Stimulated activated CD4-positive, alpha-beta T cell treated with anti-CD3 and anti-CD28 coated beads, Interleukin-4, amount 100 ng/mL, for 48 hours (primary cell): ENCODE measurements at regions not wholly inside any gene's neighbourhood (a gene's known extent, or its start where the extent isn't known, plus 50 kb on each side); places are given as distances from the start of the nearest gene placed in this dataset.
"Not testable (repeated sequence)": the region's sequence is repeated elsewhere in the genome, so short reads cannot be mapped to it uniquely, and the experiment has no call there.

Source experiments
- DNase-seq, 2 donors: peaks; one replicate each; pipeline ENCODE4 v3.0.0-alpha.2; 2020; ENCODE audit warnings: low read depth in 2 of 2

DNA sequence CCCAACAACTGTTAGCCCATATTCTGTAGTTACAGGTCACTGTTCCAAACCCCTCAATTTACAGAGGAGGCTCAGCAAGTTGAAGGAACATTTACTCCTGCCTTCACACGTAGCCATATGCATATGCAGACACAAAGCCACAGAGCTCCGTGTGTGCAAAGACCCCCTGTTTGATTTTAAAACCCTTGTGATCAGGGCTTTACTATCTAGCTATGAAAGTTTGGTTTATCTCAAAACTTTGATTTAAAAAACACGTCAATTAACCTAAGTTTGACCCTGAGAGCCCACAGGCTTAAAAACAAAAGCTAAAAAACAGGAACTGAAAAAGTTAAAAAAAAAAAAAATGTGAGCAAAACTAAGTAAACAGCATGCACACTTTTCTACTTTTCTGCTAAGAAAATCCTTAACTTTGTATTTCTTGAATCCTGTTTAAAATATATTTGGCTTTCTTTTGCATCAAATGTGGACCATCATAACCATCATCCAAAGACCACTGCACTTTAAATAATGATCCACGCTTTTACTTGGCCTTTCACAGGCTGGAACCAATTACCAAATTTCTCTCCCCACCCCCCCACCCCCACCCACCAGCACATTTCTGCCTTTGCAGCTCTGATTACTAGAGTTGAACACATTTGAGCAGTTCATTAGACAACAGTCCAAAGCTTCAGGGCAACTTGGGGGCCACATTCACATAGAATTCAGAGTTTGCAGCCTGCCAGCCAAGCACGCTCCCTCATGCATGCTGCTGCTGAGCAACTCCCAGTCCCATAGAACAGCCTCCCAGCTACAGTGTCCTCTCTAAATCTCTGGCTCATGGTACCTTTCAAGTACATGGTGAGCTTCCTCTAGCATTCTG lies 128.8 kb upstream of the MAP3K1 start:
- no peak for DNase-seq

DNA sequence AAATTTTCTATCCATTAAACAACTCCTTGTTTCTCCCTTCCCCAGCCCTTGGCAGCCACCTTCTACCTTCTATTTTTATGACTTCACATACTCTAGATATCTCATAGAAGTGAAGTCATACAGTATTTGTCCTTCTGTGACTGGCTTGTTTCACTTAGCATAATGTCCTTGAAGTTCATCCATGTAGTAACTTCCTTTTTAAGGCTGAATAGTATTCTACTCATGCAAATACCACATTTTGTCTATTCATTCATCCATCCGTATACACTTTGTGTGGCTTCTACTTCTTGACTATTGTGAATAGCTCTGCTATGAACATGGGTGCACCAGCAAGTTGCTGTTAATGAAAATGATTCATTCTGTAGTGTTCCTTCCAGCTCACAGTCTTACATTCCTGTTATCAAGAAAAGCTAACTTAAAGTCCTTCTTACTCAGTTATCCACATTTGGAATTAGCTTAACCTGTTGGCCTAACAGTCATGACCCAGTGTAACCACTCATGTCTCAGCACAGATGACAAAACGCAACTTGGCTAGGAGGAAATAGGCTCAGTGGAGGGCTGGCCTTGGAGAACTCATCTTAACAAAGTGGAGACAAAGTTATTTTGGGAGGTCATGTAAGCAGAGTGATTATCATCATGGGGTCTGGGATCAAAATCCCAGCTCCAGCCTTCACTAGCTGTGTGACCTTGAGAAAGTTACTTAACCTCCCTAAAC lies 129.7 kb upstream of the MAP3K1 start:
- DNase-seq: no peak

DNA sequence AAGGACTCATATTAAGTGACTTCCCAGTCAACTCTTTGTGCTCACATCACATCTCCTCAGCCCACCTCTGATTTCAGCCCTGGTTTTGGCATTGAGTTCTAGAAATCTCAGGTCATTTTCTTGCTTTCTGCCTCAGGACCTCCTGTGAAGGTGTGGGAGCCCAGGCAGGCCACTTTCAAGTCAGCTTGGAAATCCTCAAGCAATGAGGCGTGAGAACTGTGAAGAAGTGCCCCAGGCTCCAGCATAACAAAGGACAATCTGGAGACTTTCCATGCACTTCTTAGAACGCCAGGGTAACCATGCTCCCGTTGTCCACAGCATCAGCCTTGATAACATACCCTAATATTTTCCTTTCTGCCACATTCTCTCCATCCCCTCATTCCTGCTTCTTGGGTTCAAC lies 131.2 kb upstream of the MAP3K1 start:
- DNase-seq: no peak

DNA sequence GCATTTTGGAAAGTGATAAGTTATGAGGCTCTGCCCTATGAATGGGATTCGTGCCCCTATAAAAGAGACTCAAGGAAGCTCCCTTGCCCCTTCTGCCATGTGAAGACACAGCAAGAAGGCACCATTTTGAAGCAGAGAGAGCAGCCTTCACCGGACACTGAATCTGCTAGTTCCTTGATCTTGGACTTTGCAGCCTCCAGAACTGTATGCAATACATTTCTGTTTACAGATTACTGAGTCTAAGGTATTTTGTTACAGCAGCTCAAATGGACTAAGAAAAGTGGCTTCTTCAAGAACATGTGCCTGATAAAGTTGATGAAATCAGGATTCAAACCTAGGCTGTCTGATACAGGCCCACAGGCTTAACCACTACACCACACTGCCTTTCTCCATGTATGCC lies 131.6 kb upstream of the MAP3K1 start:
- DNase-seq: no peak

DNA sequence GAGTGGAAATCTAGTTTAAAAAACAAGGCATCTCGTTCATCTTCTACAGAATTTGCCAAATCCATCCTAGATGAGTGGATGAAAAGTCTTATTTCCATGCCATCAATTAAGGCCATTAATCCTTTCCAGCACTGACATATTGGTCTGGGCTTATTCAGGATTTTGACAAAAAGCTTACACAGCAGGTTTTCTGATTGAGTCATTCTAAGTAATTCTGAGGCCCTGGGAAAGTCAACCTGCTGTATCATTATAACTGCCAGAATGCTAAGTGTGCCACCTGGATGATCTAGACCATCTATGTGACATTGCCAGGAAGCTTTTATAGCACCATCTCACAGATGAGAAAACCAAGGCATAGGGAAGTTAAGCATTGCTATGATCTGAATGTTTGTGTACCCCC lies 132.1 kb upstream of the MAP3K1 start:
- no peak for DNase-seq

DNA sequence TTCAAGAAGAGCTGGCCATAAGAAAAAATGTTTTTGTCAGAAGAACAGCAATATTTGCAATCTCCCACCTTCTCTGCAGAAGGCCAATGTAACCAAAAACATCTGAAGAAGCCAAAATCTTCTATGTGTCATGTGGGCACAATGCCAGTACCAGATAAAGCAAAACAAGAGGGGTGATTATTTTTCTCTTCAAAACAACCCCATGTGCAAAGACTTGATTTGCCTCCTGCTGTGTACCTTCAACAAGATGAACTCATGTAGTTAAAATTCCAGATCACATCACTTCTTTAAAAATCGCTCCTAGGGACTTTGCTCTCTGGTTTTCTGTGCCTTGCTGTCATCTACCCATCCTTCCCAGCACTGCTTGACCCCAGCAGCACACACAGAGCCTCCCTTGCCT lies 134.0 kb upstream of the MAP3K1 start:
- DNase-seq: no peak

DNA sequence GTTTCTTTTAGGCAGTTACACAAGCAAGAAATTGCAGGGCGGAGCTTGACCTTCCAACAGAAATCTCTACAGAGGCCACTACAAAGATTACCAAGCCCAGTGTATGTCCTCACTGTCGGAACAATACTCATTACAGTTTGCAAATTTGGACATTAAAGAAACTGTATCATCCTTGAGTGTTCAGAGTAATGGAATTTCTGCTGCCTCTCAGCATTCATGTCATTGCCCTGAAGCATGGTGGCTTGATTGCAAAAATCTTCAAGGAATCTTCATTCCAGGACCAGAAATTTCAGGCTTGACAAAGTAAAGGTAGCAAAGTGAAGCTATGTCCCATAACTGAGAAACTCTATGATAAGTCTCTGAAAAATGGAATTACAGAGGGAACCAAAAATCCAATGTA lies 134.6 kb upstream of the MAP3K1 start:
- no peak for DNase-seq

DNA sequence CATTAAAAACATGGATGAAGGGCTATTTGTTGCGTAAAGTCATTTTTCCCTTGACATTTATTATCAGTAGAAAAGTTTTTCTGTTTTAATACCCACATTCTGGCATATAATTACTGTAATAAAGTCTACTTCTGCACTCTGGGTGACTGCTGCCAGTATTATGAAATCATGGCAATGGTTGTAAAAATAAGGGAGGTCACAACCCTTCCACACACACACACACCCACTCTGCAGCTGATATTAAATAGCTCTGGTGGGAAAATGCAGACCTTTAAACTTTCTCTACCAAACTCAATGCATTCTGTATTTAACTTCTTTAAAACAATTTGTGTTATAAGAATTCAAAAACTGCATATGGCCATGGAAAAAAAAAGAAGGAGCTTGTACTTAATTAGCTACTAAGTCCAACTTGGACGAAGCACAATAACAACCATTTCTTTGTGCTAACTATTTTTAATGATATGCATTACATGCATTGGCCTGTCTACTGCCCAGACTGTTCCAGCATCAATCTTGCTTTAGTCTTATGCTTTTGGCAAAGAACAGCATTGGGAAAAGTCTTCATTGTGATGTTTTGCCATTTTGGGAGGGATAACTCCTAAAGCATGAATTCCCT lies 137.6 kb upstream of the MAP3K1 start:
- DNase-seq: no peak

DNA sequence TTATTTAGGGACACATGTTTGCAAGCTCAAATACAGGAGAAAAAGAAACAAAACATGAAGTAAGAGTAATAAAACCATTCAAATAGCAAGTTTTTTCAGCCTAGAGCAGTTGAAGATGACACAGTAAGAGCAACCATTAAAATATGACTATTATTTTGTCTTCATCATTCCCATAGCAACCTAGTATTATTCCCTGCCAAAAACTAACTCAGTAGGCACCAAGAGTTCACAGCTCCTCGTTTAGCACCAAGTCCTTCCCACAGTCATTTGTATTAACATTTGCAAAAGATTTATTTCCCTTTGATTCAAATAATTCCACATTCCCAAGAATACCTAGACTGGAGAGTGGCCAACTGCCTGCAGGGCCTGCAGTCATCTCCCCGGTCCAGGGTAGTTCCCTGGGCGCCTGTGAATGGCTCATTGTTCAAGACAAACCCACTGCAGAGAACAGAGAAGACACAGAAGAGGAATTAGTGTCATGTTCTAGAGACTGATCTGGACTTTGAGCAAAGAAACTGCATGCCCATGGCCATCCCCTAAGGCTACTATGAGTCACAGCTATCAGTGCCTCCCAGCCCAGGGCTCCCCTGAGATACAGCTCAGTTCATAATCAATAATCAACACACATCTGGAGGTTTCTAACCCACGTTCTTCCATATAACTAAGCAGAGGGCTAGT lies 139.1 kb upstream of the MAP3K1 start:
- DNase-seq: no peak

DNA sequence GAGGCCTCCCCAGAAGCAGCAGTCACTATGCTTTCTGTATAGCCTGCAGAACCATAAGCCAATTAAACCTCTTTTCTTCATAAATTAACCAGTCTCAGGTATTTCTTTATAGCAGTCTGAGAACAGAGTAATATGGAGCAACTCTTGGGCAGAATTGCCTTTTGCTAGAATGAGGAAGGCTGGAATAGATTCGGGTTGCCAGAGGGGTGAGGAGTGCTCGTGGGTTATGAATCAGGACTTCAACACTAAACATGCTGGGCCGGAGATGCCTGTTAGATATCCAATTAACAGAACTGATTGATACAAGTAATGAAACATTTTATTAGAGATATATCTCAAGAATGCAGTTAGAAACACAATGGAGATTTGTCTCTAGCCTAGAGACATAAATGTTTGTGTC lies 140.9 kb upstream of the MAP3K1 start:
- DNase-seq: no peak

DNA sequence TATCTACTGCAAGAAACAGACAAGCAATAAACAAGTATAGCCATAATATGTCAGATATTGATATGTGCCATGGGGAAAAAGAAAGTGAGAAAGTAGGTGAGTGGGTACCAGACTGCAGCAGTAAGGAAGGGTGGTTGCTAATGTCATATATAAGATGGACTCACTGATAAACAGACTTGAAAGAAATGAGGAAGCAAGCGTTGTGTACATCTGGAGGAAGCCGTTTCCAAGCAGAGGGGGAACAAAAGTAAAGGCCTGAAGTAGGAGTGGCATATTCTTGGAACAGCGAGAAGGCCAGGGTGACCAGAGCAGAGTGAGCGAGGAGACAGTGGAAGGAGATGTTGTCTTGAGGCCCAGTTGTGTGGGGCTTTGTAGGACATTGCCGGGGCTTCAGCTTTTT lies 142.2 kb upstream of the MAP3K1 start:
- no peak for DNase-seq

DNA sequence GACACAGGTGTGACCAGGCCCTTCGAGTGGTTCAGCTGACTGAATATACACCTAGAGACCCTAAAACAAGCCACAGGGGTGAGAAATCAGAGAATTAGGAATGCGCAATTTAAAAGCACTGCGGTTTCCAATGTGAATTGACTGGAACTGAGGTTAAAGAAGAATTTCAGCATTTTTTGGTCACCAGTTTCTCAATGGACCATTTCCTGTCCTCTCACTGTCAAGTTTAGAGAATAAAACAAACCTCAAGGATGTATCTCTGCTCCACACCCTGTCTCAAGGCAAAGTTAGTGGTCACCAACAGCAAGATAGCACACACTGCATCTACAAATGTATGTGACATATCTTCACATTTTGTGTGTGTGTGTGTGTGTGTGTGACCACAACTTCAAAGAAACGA lies 143.8 kb upstream of the MAP3K1 start:
- no peak for DNase-seq

DNA sequence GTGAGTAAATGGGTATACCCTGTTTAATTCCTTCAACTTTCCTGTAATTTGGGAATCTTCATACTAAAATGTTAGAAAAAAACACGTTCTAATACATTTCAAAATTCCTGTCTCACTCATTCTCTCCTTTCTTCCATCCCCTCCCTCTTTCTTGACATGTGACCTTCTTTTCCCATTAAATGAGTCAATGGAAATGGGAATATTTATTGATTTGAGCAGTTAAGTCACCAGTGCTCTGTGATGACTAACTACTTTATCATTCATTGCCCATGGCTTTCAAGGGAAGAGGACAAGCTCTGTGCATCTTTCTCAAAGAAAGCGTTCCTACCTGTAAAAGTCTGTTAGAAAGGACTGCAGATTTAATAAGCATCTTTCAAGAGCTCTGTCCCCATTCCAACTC lies 144.4 kb upstream of the MAP3K1 start:
- DNase-seq: no peak

DNA sequence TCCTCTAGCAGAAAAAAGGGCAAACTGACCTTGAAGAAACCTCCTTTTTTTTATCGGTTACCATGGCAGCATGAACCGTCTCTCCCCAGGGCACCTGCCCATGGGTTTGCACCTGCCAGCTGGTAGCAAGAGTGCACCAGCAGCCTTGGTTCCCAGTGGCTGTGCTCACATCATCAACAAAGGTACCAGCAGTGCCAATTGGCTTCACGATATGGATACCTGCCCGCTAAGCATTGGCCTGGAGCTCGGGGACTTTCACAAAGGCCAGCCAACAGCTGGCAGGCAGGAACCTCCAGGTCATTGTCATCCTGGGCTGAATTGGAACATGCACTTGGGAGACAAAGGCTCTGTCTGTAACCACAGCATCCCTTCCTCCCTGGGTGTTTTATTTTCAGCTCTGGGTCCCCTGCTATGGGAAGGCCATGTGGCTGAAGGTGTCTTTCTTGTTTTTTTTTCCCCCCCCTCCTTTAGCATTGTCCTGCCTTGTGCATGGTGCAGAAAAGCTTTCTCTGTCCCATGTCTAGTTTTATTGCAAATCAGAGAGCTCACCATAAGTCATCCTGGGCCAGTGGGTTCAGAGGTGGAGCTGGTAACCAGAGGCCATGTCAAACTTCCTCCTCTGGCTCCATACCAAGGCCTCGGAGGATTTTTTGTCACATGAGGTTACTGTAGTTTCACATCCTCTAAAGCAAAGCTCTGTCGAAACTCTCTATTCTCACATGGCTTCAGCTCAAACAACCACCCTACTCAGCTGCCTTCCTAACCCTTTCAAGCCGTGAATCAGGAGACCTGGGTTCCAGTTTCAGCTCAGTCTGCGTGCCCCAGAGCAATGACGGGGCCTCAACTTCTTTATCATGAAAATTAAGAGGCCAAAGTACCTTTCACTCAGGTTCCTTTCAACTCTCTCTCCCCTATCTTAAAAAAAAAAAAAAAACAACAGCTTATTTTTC lies 145.5 kb upstream of the MAP3K1 start:
- DNase-seq: peak in 1 of 2 donors; percentile 43

DNA sequence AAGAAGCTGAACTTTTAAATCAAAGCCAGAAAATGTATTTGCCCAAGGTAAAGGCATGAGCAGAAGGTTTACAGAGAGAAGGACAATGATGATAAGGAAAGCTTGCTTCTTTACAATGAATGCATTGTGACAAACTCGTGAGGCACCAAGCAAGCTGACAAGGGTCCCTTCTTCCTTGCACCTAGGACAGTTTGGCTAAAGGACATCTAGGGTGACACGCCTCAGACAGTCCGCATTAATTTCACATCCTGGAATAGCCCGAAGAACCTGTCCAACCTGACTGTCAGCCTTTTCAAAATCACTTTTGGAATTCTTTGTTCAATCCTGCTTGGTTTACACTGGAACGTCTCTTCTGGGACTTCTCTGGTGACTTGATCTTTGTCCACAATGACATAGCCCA lies 146.4 kb upstream of the MAP3K1 start:
- DNase-seq: no peak

DNA sequence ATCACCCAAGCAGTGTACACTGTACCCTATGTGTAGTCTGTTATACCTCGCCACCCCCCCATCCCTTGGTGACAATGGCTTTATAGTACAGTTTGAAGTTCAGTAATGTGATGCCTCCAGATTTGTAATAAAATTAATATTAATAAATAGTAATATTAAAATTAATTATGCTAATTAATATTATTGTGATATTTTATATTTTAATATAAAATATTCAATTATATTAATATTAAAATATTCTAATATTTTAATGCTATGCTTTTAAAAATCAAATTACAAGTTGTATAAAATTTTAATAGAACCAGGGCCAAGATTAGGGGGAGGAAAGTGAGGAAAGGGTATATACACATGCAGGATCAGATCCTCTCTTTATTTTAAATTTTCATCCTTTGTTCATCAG lies 147.7 kb upstream of the MAP3K1 start:
- no peak for DNase-seq

DNA sequence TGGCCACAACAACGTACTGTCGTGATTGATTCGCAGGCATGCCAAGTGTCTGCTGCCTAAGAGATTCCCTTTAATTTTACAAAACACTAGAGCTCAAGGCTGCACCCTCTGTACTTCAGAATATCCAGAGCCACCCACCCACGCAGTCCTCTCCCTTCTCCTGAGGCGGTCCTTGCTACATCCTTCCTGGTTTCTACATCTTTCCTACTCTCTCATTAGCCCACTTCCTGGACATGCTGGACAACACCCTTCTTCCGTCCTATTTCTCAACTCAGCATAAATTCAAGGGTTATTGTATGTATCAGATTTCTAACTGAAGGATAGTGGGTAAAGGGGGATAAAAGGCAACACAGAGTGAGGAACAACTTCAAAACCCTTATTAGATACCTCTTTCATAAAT lies 148.4 kb upstream of the MAP3K1 start:
- DNase-seq: no peak

DNA sequence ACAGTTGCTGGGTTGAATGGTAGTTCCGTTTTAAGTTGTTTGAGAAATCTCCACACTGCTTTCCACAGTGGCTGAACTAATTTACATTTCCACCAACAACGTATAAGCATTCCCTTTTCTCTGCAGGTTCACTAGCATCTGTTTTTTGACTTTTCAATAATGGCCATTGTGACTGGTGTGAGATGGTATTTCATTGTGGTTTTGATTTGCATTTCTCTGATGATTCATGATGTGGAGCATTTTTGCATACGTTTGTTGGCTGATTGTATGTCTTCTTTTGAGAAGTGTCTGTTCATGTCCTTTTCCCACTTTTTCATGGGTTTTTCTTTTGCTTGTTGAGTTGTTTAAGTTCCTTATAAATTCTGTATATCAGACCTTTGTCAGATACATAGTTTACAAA lies 150.2 kb upstream of the MAP3K1 start:
- DNase-seq: not testable (repeated sequence)

DNA sequence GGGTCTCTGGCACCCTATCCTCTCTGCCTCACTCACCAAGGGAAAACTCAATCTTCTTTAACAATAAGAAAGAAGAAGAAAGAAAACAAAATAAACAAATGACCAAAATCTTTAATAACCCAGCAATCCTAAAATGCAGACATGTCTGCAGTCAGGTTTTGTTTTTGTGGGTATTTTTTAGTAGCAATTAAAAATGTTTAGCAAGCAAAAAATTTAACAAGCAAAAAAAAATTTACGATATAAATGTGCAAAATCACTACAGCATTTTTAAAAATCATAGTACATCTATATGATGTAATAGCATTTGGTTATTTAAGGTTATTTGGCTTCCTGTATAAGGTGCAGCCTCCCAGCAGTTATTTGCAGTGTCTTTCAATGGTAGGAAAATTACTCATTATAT lies 151.3 kb upstream of the MAP3K1 start:
- DNase-seq: no peak

DNA sequence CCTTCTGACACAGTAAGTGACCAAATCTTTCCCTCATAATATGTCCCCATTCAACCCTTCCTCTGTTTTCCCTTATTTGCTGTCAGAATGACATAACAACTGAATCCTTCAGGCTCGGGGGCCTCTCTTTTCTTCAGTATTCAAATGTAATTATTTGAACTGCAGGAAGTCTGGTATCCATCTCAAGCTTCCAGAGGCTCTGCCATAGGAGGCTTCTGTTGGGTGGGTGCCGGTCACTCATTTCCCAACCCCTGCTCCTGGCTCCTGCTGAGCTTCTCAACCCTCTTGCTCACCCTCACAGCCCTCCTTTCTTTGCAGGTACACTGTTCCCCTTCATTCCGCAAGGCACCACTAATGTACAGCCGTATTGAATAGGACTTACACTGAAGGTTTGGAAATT lies 151.8 kb upstream of the MAP3K1 start:
- DNase-seq: no peak

DNA sequence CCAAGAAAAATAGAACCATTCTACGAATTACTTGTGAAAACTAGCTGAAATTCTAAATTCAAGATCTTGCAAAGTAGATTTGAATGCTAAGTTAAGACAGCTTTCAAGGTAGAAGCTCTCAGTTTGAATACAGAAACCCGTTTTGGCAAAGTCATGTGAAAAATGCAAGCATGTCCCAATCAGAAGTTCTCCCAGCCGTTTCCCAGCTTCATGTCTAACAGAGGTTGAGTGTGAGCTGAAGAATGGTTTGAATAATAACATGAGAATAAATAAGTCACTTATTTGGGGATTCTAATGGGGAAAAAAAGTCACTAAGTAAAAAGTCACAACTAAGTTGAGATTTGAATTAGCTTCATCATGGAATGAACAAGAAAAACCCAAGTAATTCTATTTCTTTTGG lies 152.5 kb upstream of the MAP3K1 start:
- DNase-seq: no peak
